ENCODE measurements at regions not wholly inside any gene's neighbourhood (a gene's known extent, or its start where the extent isn't known, plus 50 kb on each side); places are given as distances from the start of the nearest gene placed in this dataset.
"Not testable (repeated sequence)": the region's sequence is repeated elsewhere in the genome, so short reads cannot be mapped to it uniquely, and the experiment has no call there.

- no peak for DNase-seq (ENCODE audit: low read depth in 2 of 3, low spot score in 1 of 3)
Observed at GRCh38 chr6:85357651-85358050, 92.2 kb upstream of the NT5E start.

GRCh38 chr6:85356743-85357142 lies 93.1 kb upstream of the NT5E start:
- DNase-seq (ENCODE audit: low read depth in 2 of 3, low spot score in 1 of 3) = not testable (repeated sequence)

- DNase-seq (ENCODE audit: low read depth in 2 of 3, low spot score in 1 of 3) = no peak
Observed at GRCh38 chr6:85355816-85356215, 94.1 kb upstream of the NT5E start.

DNA sequence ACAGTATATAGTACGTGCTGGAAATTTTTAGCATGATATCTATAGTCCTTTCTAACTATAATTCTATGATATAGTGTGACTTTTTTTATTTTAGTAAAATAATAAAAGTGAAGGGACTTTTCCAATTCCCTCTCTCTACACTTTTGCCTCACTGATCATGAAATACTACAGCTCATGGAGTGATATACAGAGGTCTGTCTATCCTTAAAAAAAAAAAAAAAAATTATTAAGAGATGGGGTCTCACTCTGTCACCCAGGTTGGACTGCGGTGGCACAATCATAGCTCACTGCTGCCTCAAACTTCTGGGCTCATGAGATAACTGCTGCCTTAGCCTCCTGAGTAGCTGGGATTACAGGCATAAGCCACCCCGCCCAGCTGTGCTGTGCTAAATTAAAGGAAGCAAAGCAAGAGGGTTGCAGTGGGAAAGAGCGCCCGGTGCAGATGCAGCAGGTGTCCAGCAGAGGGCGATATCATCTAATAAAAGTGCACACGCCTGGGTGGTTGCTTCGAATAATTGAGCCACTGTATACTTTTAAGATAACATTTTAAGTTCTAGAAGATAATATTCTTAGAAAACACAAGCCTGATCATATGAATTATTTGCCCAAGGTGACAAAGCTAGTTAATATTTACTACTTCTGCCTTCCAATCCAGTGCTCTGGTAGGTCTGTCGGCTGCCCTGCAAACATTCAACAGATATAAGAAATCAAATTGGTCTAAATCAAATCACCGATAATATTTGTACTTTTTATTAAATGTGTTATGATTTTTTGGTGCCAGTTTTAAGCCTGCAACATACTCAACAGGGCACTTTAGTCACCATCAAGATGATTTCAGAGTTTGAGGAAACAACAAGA lies 94.9 kb upstream of the NT5E start:
- DNase-seq (ENCODE audit: low read depth in 2 of 3, low spot score in 1 of 3) = peak; percentile 25 to 62 (median 38)

DNA sequence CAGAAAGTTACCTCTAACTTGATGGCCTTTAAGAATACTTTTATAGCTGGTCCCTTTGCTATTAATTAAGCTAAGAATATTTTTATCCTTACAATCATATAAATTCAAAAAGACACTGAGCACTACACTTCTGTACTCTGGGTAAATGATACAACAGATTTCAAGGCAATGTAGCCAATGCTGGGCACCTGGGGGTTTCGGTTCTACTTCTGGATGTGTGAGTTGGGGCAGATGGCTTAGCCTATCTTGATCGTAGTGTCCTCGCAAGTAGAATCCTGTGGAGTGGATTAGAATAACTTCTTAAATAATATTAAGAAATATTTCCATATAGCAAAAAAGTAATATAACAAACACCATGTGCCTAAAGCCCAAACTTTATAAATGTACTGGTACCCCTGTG lies 96.9 kb upstream of the NT5E start:
- no peak for DNase-seq (ENCODE audit: low read depth in 2 of 3, low spot score in 1 of 3)

DNA sequence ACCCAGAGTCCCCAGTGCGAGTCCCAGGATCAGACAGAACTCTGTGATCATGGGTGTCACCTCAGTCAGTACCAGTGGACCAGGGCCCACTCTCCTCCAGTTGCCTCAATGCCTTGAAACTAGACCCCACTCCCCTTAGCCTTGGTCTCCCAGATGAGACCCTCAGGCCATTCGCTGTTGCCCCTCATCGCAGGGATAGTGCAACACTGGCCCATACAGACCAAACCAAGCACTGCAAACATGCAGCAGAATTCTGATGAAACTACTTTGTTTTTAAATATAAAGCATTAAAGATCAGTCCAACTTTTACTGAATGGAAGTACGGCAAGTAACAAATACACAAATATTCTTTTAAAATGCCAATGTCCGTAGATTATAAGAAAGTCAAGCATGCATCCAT lies 101.2 kb upstream of the NT5E start:
- DNase-seq (ENCODE audit: low read depth in 2 of 3, low spot score in 1 of 3) = no peak

GRCh38 chr6:85347812-85348211 lies 102.1 kb upstream of the NT5E start:
- no peak for DNase-seq (ENCODE audit: low read depth in 2 of 3, low spot score in 1 of 3)

DNA sequence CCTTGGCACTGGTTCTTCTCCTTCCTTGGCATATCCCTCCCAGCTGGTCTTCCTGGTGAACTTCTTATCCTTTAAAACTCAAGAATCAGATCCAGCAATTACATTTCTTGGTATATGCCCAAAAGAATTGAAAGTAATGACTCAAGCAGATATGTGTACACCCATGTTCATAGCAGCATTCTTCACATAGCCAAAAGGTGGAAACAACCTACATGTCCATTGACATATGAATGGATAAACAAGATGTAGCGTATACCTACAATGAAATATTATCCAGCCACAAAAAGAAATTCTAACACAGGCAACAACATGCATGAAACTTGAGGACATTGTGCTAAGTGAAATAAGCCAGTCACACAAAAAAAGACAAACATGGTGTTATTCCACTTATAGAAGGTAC lies 103.7 kb upstream of the NT5E start:
- DNase-seq (ENCODE audit: low read depth in 2 of 3, low spot score in 1 of 3) = no peak

DNA sequence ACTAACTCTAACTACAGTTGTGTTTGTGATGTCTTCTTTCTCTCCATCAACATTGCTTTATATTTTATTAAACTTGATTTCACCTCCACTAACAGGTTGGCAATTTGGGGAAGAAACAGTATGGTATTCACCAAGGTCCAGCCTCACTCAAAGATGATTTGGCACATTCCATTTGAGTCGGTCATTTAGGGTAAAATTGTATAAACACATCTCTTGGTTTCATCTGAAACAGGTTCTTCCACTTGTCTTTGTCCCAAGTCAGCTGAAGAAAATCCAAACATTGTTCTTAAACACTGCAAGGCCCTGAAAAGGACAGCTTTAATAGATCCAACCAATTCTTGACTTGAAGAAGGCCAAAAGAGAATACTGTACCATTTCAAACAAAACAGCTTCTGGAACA lies 104.9 kb upstream of the NT5E start:
- no peak for DNase-seq (ENCODE audit: low read depth in 2 of 3, low spot score in 1 of 3)

DNA sequence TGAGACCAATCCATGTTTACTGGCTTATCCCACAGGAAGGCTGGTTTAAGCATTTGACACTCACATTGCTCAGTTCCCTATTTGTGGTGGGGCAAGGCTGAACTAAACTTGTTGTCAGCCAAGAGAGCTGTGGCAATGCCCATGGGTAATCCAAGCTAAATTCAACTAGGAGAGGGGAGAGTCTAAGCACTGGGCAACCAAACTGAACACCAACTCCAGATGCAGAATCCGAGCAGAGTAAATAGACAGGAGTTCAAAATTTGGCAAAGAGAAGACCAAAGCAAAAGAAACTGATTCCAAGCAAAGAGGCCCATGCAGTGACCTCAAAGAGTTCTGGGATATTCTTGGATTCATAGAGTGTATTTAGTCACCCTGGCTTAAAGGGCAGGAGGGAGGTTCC lies 106.5 kb upstream of the NT5E start:
- DNase-seq (ENCODE audit: low read depth in 2 of 3, low spot score in 1 of 3) = no peak

GRCh38 chr6:85329196-85329595 lies 120.7 kb upstream of the NT5E start:
- no peak for DNase-seq (ENCODE audit: low read depth in 2 of 3, low spot score in 1 of 3)

GRCh38 chr6:85325811-85326210 lies 124.1 kb upstream of the NT5E start:
- not testable (repeated sequence) for DNase-seq (ENCODE audit: low read depth in 2 of 3, low spot score in 1 of 3)

DNA sequence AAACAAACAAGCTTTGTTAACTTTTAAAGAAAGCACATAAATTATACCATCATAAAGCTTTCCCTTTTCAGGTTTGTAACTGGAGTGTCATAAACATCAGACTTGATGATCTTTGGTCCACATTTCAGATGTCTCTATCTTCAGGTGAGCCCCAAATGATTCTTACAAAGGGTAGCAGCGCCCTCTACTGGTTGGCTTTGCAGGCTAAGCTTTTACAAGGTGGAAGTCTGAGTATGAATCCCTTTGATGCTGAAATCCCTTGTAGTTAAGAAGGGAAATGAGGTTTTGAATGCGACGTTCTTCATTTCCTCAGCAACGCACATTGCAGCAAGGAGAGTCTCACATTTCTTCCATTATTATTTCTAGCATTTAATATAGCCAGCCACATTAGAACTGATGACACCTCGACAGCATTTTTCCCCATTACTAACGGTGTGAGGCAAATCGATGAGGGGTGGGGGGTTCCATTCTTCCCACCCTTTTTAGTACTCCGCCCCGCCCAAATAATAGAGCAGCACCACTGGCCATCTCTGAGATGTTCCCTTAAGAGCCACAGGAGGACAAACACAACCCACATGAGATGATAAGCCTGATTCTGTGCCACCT lies 126.3 kb upstream of the NT5E start:
- DNase-seq (ENCODE audit: low read depth in 2 of 3, low spot score in 1 of 3) = peak; percentile 45 to 76 (median 60)

GRCh38 chr6:85322446-85323105 lies 127.3 kb upstream of the NT5E start:
- no peak for DNase-seq (ENCODE audit: low read depth in 2 of 3, low spot score in 1 of 3)

GRCh38 chr6:85321906-85322305 lies 128.0 kb upstream of the NT5E start:
- no peak for DNase-seq (ENCODE audit: low read depth in 2 of 3, low spot score in 1 of 3)

DNA sequence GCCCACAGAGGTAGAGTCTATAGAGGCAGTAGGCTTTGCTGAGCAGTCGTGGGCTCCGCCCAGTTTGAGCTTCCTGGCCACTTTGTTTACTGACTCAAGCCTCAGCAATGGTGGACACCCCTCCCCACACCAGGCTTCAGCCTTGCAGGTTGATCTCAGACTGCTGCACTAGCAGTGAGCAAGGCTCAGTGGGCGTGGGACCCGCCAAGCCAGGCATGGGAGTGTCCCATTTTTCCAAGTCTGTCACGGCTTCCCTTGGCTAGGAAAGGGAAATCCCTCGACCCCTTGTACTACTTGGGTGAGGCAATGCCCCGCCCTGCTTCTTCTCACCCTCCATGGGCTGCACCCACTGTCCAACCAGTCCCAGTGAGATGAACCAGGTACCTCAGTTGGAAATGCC lies 135.3 kb upstream of the NT5E start:
- DNase-seq (ENCODE audit: low read depth in 2 of 3, low spot score in 1 of 3) = no peak

DNA sequence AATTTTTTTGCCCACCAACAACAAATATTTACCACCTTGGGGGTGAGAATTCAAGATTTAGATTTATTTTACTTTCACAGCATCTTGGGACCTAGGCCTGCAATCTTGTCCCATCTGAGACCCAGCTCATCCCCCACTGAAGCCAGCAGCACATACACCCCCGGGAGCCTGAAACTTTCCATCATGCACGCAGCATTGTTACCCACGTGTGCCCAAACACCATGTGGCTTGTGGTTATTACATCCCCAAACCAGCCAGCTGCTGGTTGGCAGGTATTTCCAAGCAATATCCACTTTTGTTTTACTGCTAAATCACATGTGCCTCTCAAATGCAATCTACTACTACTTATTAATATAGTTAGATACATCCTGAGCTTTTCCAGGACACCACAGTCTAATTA lies 149.3 kb upstream of the NT5E start:
- DNase-seq (ENCODE audit: low read depth in 2 of 3, low spot score in 1 of 3) = no peak

GRCh38 chr6:85298553-85298952 lies 151.3 kb upstream of the NT5E start:
- DNase-seq (ENCODE audit: low read depth in 2 of 3, low spot score in 1 of 3) = no peak

GRCh38 chr6:85291326-85291725 lies 158.6 kb upstream of the NT5E start:
- DNase-seq (ENCODE audit: low read depth in 2 of 3, low spot score in 1 of 3) = no peak

- no peak for DNase-seq (ENCODE audit: low read depth in 2 of 3, low spot score in 1 of 3)
Observed at GRCh38 chr6:85287654-85288053, 162.2 kb upstream of the NT5E start.

- no peak for DNase-seq (ENCODE audit: low read depth in 2 of 3, low spot score in 1 of 3)
Observed at GRCh38 chr6:85287158-85287557, 162.7 kb upstream of the NT5E start.

- not testable (repeated sequence) for DNase-seq (ENCODE audit: low read depth in 2 of 3, low spot score in 1 of 3)
Observed at GRCh38 chr6:85286507-85286906, 163.4 kb upstream of the NT5E start.
